H54 (cell line): ENCODE measurements at regions not wholly inside any gene's neighbourhood (a gene's known extent, or its start where the extent isn't known, plus 50 kb on each side); places are given as distances from the start of the nearest gene placed in this dataset.
A peak's percentile ranks its signal among the peaks of the same experiment; 100 is the strongest.

Experiments used
- DNase-seq: peaks from one replicate; pipeline ENCODE4 v3.0.0; 2011; ENCODE audit warnings: low spot score, mixed read lengths; ENCODE audit not compliant: insufficient read length
- FAIRE-seq: peaks from 3 replicates; lab custom pipeline; 2011; peaks lifted over from hg19 to GRCh38; lab: Jason Lieb, UNC
- POLR2A ChIP-seq: IDR thresholded peaks from 2 replicates; pipeline ENCODE4 v1.6.1; 2011; ENCODE audit warnings: low read depth, mild to moderate bottlenecking, low read length

DNA sequence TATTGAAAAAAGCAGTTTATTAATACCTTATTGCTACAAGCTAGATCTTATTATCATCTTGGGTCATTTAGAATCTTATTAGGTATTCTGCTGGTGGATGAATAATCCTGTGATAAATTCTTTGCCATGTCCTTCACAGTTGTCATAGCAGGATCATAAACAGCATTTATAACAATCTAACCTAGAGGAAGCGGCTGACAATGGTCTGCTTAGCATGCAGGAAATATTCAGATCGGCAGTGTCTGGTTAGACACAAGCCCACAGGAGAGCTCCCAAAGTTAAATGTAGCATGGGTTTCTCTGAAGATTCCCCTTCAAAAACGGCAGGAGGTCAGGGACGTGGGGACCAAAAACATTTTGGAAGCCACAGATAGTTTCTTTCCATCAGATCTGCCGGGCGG lies 179.3 kb downstream of the FOXB1 start:
- no peak for DNase-seq
- no peak for FAIRE-seq
- TF ChIP-seq POLR2A: no peak

DNA sequence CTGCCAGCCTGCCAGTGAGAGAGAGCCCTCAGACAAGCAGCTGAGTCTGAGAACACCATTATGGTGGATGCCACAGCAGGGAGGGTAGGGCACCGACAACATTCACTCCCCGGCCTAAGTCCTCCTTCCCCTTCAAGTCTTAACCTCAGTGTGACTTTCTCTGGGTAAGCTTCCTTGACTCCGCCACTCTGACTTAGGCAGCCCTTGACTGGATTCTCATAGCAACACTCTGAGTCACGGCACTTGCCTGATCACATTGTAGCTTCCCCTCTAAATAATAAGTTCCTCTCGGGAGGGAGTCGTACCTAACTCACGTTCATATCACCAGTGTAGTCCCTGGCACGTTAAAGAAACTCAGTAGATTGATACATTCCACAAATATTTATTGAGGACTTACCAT lies 180.5 kb downstream of the FOXB1 start:
- TF ChIP-seq POLR2A: no peak
- FAIRE-seq (peak; percentile 95), DNase-seq (peak; percentile 11)

DNA sequence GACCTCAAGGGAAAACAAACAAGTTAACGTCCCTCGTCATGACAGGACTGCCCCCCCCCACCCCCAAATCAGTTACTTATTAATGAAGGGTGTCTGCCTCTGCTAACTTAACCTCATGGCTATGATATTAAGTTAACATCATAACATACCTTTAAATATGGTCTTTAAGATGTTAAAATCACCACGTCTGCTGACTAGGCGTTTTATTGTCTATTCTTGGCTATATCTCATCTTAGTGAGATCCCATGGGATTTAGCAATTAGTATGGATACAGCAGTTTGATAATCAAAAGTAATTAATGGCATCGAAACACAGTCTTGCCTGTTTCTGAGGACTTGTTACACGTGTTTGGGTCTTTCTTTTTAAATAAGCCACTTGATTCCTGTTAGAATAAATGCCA lies 186.9 kb downstream of the FOXB1 start:
- TF ChIP-seq POLR2A: no peak
- DNase-seq (no peak), FAIRE-seq (no peak)

GRCh38 chr15:60191821-60192220 lies 187.7 kb downstream of the FOXB1 start:
- DNase-seq (no peak), FAIRE-seq (no peak)
- no peak for TF ChIP-seq POLR2A

GRCh38 chr15:60195611-60196010 lies 191.5 kb downstream of the FOXB1 start:
- no peak for FAIRE-seq
- no peak for TF ChIP-seq POLR2A
- DNase-seq: no peak

DNA sequence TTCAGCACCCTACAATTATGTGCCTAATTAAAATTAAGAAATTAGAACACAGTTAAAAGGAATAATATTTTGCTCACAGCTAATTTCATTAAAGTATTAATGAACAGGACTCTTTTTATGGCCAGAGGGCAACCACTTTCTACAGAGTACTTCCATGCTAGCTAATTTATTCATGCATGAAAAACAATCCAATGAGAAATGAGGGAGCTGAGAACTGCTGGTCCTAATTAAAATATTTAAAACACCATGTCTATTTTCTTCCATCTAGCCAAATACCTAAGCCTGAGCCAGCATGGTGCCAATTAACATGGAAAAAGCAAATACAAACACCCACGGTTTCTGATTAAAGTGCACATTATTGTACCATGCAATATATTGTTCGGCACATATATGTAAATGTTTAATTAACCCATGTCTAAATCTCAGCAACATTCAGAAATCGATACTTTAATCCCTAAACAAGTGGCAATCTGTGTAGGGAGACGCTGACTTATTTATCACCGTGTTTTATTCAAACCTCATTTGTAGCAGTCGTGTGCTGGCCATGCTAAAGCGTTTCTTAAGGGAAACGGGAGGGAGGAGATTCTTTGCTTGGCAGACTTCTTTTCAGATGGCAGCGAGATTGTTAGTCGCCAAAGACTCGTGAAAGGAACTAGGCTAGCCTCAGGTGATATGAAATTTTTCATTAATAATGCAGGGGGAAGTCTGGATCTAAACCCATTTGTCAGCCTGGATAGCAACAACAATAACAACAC lies 193.5 kb downstream of the ANXA2 start:
- no peak for FAIRE-seq
- DNase-seq: no peak
- TF ChIP-seq POLR2A: no peak

GRCh38 chr15:60208709-60209108 lies 189.1 kb downstream of the ANXA2 start:
- TF ChIP-seq POLR2A: no peak
- DNase-seq (no peak), FAIRE-seq (no peak)

- FAIRE-seq (no peak), DNase-seq (peak; percentile 5)
- no peak for TF ChIP-seq POLR2A
Observed at GRCh38 chr15:60212536-60212935, 185.2 kb downstream of the ANXA2 start.

DNA sequence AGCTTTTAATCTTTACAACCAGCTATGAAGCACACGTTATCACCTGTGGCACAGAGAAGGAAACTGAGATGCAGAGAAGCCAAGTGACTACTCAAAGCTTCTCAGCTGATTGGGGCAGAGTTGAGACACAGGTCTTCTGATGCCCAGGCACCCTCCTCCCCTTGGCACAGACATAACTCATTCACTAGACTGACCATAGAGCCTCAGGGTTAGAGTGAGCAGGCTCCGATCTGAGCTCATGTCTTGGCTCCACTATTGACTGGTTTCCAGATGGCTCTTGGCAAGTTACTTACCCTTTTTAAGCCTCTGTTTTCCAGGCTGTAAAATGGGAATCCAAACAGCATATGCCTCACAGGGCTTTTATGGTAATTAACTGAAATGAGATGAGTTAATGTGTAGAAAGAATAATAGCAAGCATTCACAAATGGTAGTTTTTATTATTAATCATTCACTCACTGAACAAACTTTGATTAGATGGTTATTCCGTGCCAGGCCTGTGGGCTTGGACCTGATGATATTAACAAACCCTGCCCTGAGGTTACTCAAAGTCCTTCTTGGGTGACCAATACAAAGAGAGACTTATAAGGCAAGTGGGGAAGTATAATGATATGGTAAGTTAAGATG lies 184.3 kb downstream of the ANXA2 start:
- DNase-seq (no peak), FAIRE-seq (no peak)
- no peak for TF ChIP-seq POLR2A

- FAIRE-seq (no peak), DNase-seq (no peak)
- no peak for TF ChIP-seq POLR2A
Observed at GRCh38 chr15:60214201-60214600, 183.6 kb downstream of the ANXA2 start.

DNA sequence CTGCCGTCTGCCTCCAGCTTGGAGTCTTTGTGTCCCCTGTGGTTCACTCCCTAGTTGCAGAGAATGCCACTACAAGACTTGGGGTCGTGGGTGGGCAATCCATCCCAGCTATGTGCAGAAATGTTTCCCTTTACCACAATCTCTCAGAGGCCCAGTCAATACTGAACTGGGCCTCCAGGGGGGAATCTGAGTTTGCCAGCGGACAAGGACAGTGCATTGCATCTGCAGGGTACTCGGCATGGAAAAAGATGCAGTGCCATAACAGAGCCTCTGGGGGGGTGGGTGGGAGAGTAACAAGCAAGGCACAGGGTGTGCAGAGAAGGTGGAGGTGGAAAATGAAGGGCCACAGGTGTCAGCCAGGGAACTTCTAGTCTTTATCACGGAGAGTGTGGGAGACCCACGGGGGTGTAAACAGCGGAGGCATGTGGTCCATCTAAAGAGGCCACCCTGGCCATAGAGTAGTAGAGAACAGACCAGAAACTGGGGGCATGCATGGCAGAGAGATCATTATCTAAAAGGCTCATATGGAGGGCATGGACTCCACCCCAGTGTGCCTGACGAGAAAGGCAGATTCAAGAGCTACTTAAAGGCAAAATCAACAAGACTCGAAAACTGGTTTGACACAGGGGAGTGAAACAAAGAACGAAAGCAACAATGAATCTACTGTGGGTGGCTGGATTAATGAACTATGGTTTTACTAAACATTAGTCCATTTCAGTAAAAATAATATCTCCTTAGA lies 182.4 kb downstream of the ANXA2 start:
- TF ChIP-seq POLR2A: no peak
- FAIRE-seq (no peak), DNase-seq (no peak)

GRCh38 chr15:60217161-60217560 lies 180.6 kb downstream of the ANXA2 start:
- DNase-seq (no peak), FAIRE-seq (no peak)
- no peak for TF ChIP-seq POLR2A

GRCh38 chr15:60218256-60218655 lies 179.5 kb downstream of the ANXA2 start:
- FAIRE-seq (no peak), DNase-seq (no peak)
- no peak for TF ChIP-seq POLR2A

DNA sequence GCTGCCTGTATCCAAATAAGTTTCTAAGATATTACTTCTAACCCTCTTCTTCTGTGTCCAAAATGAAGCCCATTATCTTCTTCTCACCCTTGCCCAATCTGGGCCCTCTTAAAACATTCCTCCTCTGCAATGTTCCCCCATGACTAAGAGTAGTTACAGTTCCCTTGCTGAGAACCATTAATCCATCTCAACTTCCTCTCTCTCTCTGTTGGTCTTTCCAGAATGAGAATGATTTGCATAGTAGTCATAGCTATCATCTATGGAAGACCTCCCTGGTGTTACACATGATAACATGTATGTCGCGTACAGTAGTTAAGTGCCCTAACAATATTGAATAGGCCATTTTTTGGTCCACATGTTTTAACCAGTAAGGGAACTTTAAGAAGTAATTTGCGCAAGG lies 177.9 kb downstream of the ANXA2 start:
- no peak for TF ChIP-seq POLR2A
- no peak for FAIRE-seq
- DNase-seq: no peak
